PFSK-1 (cell line): ENCODE measurements at regions not wholly inside any gene's neighbourhood (a gene's known extent, or its start where the extent isn't known, plus 50 kb on each side); places are given as distances from the start of the nearest gene placed in this dataset.

Experiments
- FOXP2 ChIP-seq: optimal IDR thresholded peaks from 2 replicates; pipeline ENCODE3; 2011; ENCODE audit warnings: borderline replicate concordance, control low read depth, inconsistent platforms; ENCODE audit not compliant: insufficient read depth; ENCODE audit errors: extremely low read length, extremely low read depth
- POLR2AphosphoS5 ChIP-seq: IDR thresholded peaks from 2 replicates; pipeline ENCODE4 v1.6.1; 2012; ENCODE audit warnings: low read depth, mild to moderate bottlenecking, control low read depth, low read length, moderate library complexity
- REST ChIP-seq, 2 experiments: IDR thresholded peaks; 2 replicates each; pipeline versions ENCODE4 v1.6.1 to v1.8.0; 2011 to 2012; ENCODE audit warnings: low read depth in 2 of 2, low read length in 2 of 2, control low read depth in 1 of 2, inconsistent platforms in 1 of 2, mild to moderate bottlenecking in 1 of 2, moderate library complexity in 1 of 2; ENCODE audit not compliant: insufficient read depth in 1 of 2
- TAF1 ChIP-seq: IDR thresholded peaks from 2 replicates; pipeline ENCODE4 v1.6.1; 2012; ENCODE audit warnings: low read length, control low read depth, borderline replicate concordance; ENCODE audit not compliant: insufficient read depth

- TF ChIP-seq TAF1 = no peak
- no peak for TF ChIP-seq REST (IDR thresholded peaks at IDR 0.05; ENCODE audit: insufficient read depth in 1 of 2, low read depth in 2 of 2, low read length in 2 of 2)
- no peak for TF ChIP-seq POLR2AphosphoS5
- no peak for TF ChIP-seq FOXP2
These were observed 115.2 kb downstream of the C9orf152 start for GRCh38 chr9:110092792-110093191.
